Hematopoietic multipotent progenitor cell (in vitro differentiated cells): ENCODE measurements at regions not wholly inside any gene's neighbourhood (a gene's known extent, or its start where the extent isn't known, plus 50 kb on each side); places are given as distances from the start of the nearest gene placed in this dataset.

ENCODE experiments used
- DNase-seq, 3 donors: peaks; one replicate each; pipeline ENCODE4 v3.0.0-alpha.2; 2011 to 2015; ENCODE audit warnings: low read depth in 2 of 3, low spot score in 2 of 3

GRCh38 chr6:80667006-80667405, 560.5 kb downstream of the BCKDHB start:
- DNase-seq: no peak

- no peak for DNase-seq
Measured at GRCh38 chr6:80658926-80659325, 552.5 kb downstream of the BCKDHB start.

- no peak for DNase-seq
Measured at GRCh38 chr6:80647156-80647555, 540.7 kb downstream of the BCKDHB start.

- DNase-seq: no peak
Measured at GRCh38 chr6:80643881-80644280, 537.4 kb downstream of the BCKDHB start.

- DNase-seq: no peak
Measured at GRCh38 chr6:80642452-80642851, 536.0 kb downstream of the BCKDHB start.

- no peak for DNase-seq
Measured at GRCh38 chr6:80641591-80641990, 535.1 kb downstream of the BCKDHB start.

- DNase-seq: no peak
Measured at GRCh38 chr6:80640176-80640575, 533.7 kb downstream of the BCKDHB start.

GRCh38 chr6:80639181-80639629, 532.7 kb downstream of the BCKDHB start:
- no peak for DNase-seq

- DNase-seq: peak in 2 of 3 donors; percentile 44 to 51
Measured at GRCh38 chr6:80638213-80639055, 532.0 kb downstream of the BCKDHB start.

- no peak for DNase-seq
Measured at GRCh38 chr6:80637312-80637711, 530.8 kb downstream of the BCKDHB start.

- DNase-seq: no peak
Measured at GRCh38 chr6:80636689-80637088, 530.2 kb downstream of the BCKDHB start.

GRCh38 chr6:80633412-80633811, 526.9 kb downstream of the BCKDHB start:
- no peak for DNase-seq

- DNase-seq: no peak
Measured at GRCh38 chr6:80625405-80625804, 518.9 kb downstream of the BCKDHB start.

GRCh38 chr6:80623066-80623815, 516.8 kb downstream of the BCKDHB start:
- DNase-seq: no peak

- DNase-seq: no peak
Measured at GRCh38 chr6:80622641-80623040, 516.2 kb downstream of the BCKDHB start.

- DNase-seq: no peak
Measured at GRCh38 chr6:80618953-80619352, 512.5 kb downstream of the BCKDHB start.

GRCh38 chr6:80610846-80611245, 504.4 kb downstream of the BCKDHB start:
- DNase-seq: no peak

GRCh38 chr6:80608881-80609280, 502.4 kb downstream of the BCKDHB start:
- DNase-seq: no peak

- no peak for DNase-seq
Measured at GRCh38 chr6:80607811-80608391, 501.4 kb downstream of the BCKDHB start.

GRCh38 chr6:80605165-80605989, 498.9 kb downstream of the BCKDHB start:
- DNase-seq: peak in 2 of 3 donors; percentile 9 to 56

GRCh38 chr6:80603679-80604078, 497.2 kb downstream of the BCKDHB start:
- no peak for DNase-seq
